Ovary (tissue), 3 donors: ENCODE measurements at regions not wholly inside any gene's neighbourhood (a gene's known extent, or its start where the extent isn't known, plus 50 kb on each side); places are given as distances from the start of the nearest gene placed in this dataset.

Source experiments
- POLR2A ChIP-seq: fragments of 450-650 bp; IDR thresholded peaks from one replicate; pipeline ENCODE4 v1.6.1; 2017; ENCODE audit warnings: antibody characterized with exemption, mild to moderate bottlenecking, moderate library complexity
- TF ChIP-seq, protein P1 (sequence below), 3 donors: fragments of 450-650 bp in 2 of 3; fragments of 200-600 bp in 1 of 3; IDR thresholded peaks; one replicate each; pipeline versions ENCODE4 v1.5.1 to v1.8.0; 2016 to 2022; ENCODE audit warnings: antibody characterized with exemption in 3 of 3, mild to moderate bottlenecking in 1 of 3
- donor health status: DM: no; HTN: no; CAD: no.

DNA sequence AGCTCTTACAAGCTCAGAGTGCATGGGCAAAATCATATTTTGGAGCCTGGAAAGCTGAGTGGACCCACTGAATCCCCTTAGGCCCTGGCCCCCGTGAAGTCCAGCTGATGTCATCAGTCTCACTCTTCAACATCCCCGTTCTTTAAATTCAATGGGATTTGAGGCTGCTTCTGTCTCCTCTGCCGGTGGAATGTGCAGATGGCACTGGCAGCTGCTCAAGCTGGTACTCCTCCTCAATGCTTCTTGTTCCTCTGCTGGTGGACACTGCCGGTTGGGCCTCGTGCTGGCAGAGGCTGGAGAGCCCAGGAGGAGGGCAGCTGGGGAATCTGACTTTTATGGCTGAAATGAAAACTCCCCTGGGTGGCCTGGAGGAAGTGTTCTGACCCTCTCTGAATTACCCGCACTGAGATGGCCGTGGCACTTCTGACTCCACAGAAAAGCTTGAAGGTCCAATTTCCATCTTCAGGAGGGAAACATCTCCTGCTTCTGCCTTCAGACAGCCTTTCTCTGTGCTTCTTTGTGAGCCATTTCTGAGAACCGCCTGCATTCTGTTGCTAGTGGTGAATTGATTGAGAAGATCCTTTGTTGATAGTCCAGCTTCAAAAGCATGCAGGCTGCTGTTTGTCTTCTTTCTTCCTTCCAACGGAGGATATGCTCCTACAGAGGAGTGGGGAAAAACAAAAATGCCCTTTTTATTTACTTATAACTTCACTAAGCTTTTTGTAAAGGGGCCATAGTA is 298.9 kb downstream of the TMEM38B start:
- TF ChIP-seq, protein P1, sequence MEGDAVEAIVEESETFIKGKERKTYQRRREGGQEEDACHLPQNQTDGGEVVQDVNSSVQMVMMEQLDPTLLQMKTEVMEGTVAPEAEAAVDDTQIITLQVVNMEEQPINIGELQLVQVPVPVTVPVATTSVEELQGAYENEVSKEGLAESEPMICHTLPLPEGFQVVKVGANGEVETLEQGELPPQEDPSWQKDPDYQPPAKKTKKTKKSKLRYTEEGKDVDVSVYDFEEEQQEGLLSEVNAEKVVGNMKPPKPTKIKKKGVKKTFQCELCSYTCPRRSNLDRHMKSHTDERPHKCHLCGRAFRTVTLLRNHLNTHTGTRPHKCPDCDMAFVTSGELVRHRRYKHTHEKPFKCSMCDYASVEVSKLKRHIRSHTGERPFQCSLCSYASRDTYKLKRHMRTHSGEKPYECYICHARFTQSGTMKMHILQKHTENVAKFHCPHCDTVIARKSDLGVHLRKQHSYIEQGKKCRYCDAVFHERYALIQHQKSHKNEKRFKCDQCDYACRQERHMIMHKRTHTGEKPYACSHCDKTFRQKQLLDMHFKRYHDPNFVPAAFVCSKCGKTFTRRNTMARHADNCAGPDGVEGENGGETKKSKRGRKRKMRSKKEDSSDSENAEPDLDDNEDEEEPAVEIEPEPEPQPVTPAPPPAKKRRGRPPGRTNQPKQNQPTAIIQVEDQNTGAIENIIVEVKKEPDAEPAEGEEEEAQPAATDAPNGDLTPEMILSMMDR (IDR thresholded peaks at IDR 0.05), result no peak
- no peak for TF ChIP-seq POLR2A
